Stimulated activated CD4-positive, alpha-beta T cell treated with anti-CD3 and anti-CD28 coated beads, Interleukin-4, amount 100 ng/mL, for 4 hours (primary cell): ENCODE measurements at regions not wholly inside any gene's neighbourhood (a gene's known extent, or its start where the extent isn't known, plus 50 kb on each side); places are given as distances from the start of the nearest gene placed in this dataset.

ENCODE experiments used
- DNase-seq, 2 experiments: peaks; one replicate each; pipeline ENCODE4 v3.0.0-alpha.2; 2020

- no peak for DNase-seq
These were observed 316.2 kb upstream of the THSD7B start for GRCh38 chr2:136448986-136449780.

GRCh38 chr2:136448432-136448831 is 316.9 kb upstream of the THSD7B start:
- DNase-seq: no peak

- no peak for DNase-seq
These were observed 321.0 kb upstream of the THSD7B start for GRCh38 chr2:136444323-136444722.

- DNase-seq: no peak
These were observed 321.7 kb upstream of the THSD7B start for GRCh38 chr2:136443661-136444060.

GRCh38 chr2:136441979-136442714 is 323.2 kb upstream of the THSD7B start:
- no peak for DNase-seq

GRCh38 chr2:136439064-136439676 is 321.2 kb upstream of the CXCR4 start:
- DNase-seq: no peak

GRCh38 chr2:136437461-136437860 is 319.5 kb upstream of the CXCR4 start:
- DNase-seq: no peak

- no peak for DNase-seq
These were observed 319.0 kb upstream of the CXCR4 start for GRCh38 chr2:136436936-136437335.

GRCh38 chr2:136434251-136434715 is 316.3 kb upstream of the CXCR4 start:
- no peak for DNase-seq

GRCh38 chr2:136433261-136433660 is 315.3 kb upstream of the CXCR4 start:
- no peak for DNase-seq

GRCh38 chr2:136424112-136424511 is 306.2 kb upstream of the CXCR4 start:
- no peak for DNase-seq

- DNase-seq: peak; percentile 76 to 77
These were observed 305.6 kb upstream of the CXCR4 start for GRCh38 chr2:136423516-136423996.

- no peak for DNase-seq
These were observed 304.6 kb upstream of the CXCR4 start for GRCh38 chr2:136422512-136422911.

- no peak for DNase-seq
These were observed 302.4 kb upstream of the CXCR4 start for GRCh38 chr2:136420346-136420745.

- DNase-seq: no peak
These were observed 294.0 kb upstream of the CXCR4 start for GRCh38 chr2:136411946-136412345.

GRCh38 chr2:136410673-136411072 is 292.7 kb upstream of the CXCR4 start:
- DNase-seq: no peak

GRCh38 chr2:136408795-136409194 is 290.8 kb upstream of the CXCR4 start:
- DNase-seq: no peak

- no peak for DNase-seq
These were observed 290.0 kb upstream of the CXCR4 start for GRCh38 chr2:136407952-136408318.

GRCh38 chr2:136407117-136407951 is 289.4 kb upstream of the CXCR4 start:
- DNase-seq: no peak

GRCh38 chr2:136404925-136405324 is 287.0 kb upstream of the CXCR4 start:
- no peak for DNase-seq

- DNase-seq: no peak
These were observed 286.2 kb upstream of the CXCR4 start for GRCh38 chr2:136404176-136404575.

GRCh38 chr2:136402281-136402680 is 284.3 kb upstream of the CXCR4 start:
- DNase-seq: no peak
